Memory B cell (primary cell): ENCODE measurements at regions not wholly inside any gene's neighbourhood (a gene's known extent, or its start where the extent isn't known, plus 50 kb on each side); places are given as distances from the start of the nearest gene placed in this dataset.
"Not testable (repeated sequence)": the region's sequence is repeated elsewhere in the genome, so short reads cannot be mapped to it uniquely, and the experiment has no call there.

Experiments
- ATAC-seq: fragments of 150-1000 bp; cut with Tn5 transposase; 2 replicates; pipeline ENCODE4 v1.10.0; 2021; ENCODE audit warnings: low read depth, mild to moderate bottlenecking, moderate library complexity
- DNase-seq, 2 donors: peaks; one replicate each; pipeline ENCODE4 v3.0.0; 2022; ENCODE audit warnings: low spot score in 2 of 2
- H3K27ac Mint-ChIP-seq: one replicate; pipeline ENCODE4 v1.8.0; 2022; ENCODE audit warnings: mild to moderate bottlenecking, moderate library complexity, mixed read lengths
- H3K27me3 Mint-ChIP-seq: one replicate; pipeline ENCODE4 v1.8.0; 2022; ENCODE audit warnings: mixed read lengths
- H3K36me3 Mint-ChIP-seq: one replicate; pipeline ENCODE4 v1.8.0; 2022; ENCODE audit warnings: mild to moderate bottlenecking, mixed read lengths
- H3K4me1 Mint-ChIP-seq: one replicate; pipeline ENCODE4 v1.8.0; 2022; ENCODE audit warnings: mixed read lengths
- H3K4me3 Mint-ChIP-seq: one replicate; pipeline ENCODE4 v1.8.0; 2022; ENCODE audit warnings: mild to moderate bottlenecking, moderate library complexity, mixed read lengths
- H3K9me3 Mint-ChIP-seq: one replicate; pipeline ENCODE4 v1.8.0; 2022; ENCODE audit warnings: mixed read lengths

DNA sequence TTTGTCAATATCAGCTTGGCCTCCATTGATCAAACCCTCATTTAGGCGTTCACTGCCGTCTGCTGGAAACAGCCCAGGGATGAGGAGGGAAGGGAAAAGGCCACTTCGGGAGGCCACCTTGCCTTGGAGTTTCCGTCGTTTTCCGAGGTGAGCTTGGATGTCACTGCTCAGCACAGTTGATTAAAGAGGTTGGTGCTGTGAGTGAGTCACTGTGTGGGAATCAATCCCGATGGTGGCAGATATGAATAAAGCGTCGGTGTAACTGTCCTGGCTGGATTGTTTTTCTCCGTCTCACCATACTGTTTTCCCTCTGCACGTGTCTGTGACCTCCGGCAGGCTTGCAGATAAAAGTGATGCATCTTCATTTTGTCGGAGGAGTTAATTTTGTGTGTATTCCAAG lies 148.1 kb downstream of the NPIPA7 start:
- H3K4me1 Mint-ChIP-seq, H3K4me3 Mint-ChIP-seq, DNase-seq, H3K27ac Mint-ChIP-seq, H3K9me3 Mint-ChIP-seq, H3K27me3 Mint-ChIP-seq, ATAC-seq, H3K36me3 Mint-ChIP-seq: not testable (repeated sequence)

- DNase-seq, H3K4me3 Mint-ChIP-seq, H3K36me3 Mint-ChIP-seq, H3K27me3 Mint-ChIP-seq, H3K4me1 Mint-ChIP-seq, H3K9me3 Mint-ChIP-seq, ATAC-seq, H3K27ac Mint-ChIP-seq: not testable (repeated sequence)
Measured at GRCh38 chr16:16530744-16531143, 151.8 kb downstream of the NPIPA7 start.

GRCh38 chr16:16535565-16535964 lies 156.6 kb downstream of the NPIPA7 start:
- DNase-seq, H3K9me3 Mint-ChIP-seq, H3K4me1 Mint-ChIP-seq, H3K27me3 Mint-ChIP-seq, H3K36me3 Mint-ChIP-seq, H3K4me3 Mint-ChIP-seq, H3K27ac Mint-ChIP-seq, ATAC-seq: not testable (repeated sequence)

DNA sequence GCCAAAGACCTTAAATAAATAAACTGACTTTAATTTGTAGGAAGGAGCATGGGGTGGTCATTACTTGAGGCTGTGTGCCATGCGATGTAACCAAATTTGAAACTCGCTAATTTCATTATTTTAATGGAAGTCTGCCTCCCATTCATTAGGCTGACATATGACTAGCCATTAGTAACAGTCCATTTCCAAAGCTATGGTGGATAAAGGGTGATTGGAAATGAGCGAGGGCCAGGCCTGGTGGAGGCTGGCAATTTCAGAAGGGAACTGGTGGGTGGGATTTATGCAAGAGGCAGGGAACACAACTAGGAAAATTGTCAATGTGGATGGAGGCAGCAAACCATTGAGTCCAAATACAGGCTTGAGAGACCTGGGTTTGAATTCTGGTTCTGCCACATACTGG lies 157.2 kb downstream of the NPIPA7 start:
- not testable (repeated sequence) for DNase-seq, ATAC-seq, H3K27me3 Mint-ChIP-seq, H3K4me3 Mint-ChIP-seq, H3K27ac Mint-ChIP-seq, H3K9me3 Mint-ChIP-seq, H3K4me1 Mint-ChIP-seq, H3K36me3 Mint-ChIP-seq

DNA sequence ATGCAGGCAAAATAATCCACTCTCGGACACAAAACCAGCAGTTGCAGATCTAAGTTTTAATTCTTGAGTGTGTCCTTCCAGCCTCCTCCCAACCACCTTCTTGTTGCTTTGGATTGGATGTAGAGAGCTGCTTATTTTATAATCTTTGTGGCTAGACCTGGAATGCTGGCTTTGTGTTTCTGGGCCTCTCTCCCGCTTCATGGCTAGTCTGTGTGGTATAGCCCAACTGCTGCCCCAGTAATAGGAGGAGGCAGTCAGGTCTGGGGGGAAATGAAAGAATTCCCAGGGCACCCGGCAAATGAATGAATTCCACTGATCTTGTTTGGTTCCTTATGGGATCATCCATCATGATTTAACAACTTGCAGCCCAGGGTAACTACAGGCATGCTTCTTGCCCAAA lies 170.8 kb downstream of the NPIPA7 start:
- not testable (repeated sequence) for H3K27ac Mint-ChIP-seq, DNase-seq, ATAC-seq, H3K4me1 Mint-ChIP-seq, H3K4me3 Mint-ChIP-seq, H3K36me3 Mint-ChIP-seq, H3K27me3 Mint-ChIP-seq, H3K9me3 Mint-ChIP-seq

DNA sequence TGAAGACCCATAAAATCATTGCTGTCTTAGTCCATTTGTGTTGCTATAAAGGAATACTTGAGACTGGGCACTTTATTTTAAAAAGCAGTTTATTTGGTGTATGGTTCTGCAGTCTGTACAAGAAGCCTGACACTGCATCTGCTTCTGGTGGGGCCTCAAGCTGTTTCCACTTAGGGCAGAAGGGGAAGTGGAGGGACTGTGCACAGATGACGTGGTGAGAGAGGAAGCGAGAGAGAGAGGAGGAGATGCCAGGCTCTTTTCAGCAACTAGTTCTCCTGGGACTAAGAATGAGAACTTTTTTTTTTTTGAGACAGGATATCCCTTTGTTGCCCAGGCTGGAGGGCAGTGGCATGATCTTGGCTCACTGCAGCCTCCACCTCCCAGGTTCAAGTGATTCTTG lies 171.9 kb downstream of the NPIPA7 start:
- H3K36me3 Mint-ChIP-seq, DNase-seq, H3K27ac Mint-ChIP-seq, H3K4me1 Mint-ChIP-seq, H3K4me3 Mint-ChIP-seq, H3K27me3 Mint-ChIP-seq, H3K9me3 Mint-ChIP-seq, ATAC-seq: not testable (repeated sequence)

GRCh38 chr16:16552819-16553340 lies 173.9 kb downstream of the NPIPA7 start:
- ATAC-seq, H3K4me1 Mint-ChIP-seq, DNase-seq: not testable (repeated sequence)

GRCh38 chr16:16559179-16559740 lies 180.3 kb downstream of the NPIPA7 start:
- not testable (repeated sequence) for ATAC-seq, H3K4me3 Mint-ChIP-seq, H3K27ac Mint-ChIP-seq, H3K27me3 Mint-ChIP-seq, H3K9me3 Mint-ChIP-seq, H3K36me3 Mint-ChIP-seq, DNase-seq, H3K4me1 Mint-ChIP-seq

More at GRCh38 chr16:16552819-16553340, 173.9 kb downstream of the NPIPA7 start:
- not testable (repeated sequence) for H3K27me3 Mint-ChIP-seq, H3K27ac Mint-ChIP-seq, H3K9me3 Mint-ChIP-seq, H3K36me3 Mint-ChIP-seq, H3K4me3 Mint-ChIP-seq

DNA sequence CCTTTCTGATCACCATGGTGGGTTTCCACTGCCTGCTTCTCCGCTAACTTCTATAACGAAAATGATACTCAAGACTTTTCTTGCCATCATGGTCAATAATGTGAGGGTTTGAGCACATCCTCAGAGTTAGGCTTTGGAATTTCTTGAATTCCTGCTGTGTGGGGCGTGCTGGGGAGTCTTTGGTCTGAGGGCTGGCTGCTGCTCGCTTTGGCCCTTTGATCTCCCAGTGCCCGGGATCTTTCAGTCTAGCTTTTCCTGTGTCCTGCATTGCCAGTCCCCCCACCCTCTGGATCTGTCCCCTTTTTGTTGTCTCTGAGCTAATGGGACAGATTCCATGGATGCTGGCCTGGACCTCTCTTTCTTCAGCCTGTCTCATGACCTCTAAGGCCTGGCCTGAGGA lies 182.6 kb downstream of the NPIPA7 start:
- not testable (repeated sequence) for H3K4me1 Mint-ChIP-seq, H3K9me3 Mint-ChIP-seq, DNase-seq, H3K4me3 Mint-ChIP-seq, H3K27ac Mint-ChIP-seq, ATAC-seq, H3K27me3 Mint-ChIP-seq, H3K36me3 Mint-ChIP-seq

GRCh38 chr16:16563962-16564361 lies 185.0 kb downstream of the NPIPA7 start:
- H3K36me3 Mint-ChIP-seq, H3K9me3 Mint-ChIP-seq, DNase-seq, H3K27ac Mint-ChIP-seq, ATAC-seq, H3K27me3 Mint-ChIP-seq, H3K4me3 Mint-ChIP-seq, H3K4me1 Mint-ChIP-seq: not testable (repeated sequence)

- not testable (repeated sequence) for H3K27ac Mint-ChIP-seq, H3K36me3 Mint-ChIP-seq, H3K9me3 Mint-ChIP-seq, H3K27me3 Mint-ChIP-seq, ATAC-seq, DNase-seq, H3K4me3 Mint-ChIP-seq, H3K4me1 Mint-ChIP-seq
Measured at GRCh38 chr16:16565326-16565725, 186.4 kb downstream of the NPIPA7 start.

- H3K27me3 Mint-ChIP-seq, H3K9me3 Mint-ChIP-seq, DNase-seq, H3K27ac Mint-ChIP-seq, H3K4me1 Mint-ChIP-seq, ATAC-seq, H3K36me3 Mint-ChIP-seq, H3K4me3 Mint-ChIP-seq: not testable (repeated sequence)
Measured at GRCh38 chr16:16570055-16570454, 191.1 kb downstream of the NPIPA7 start.

DNA sequence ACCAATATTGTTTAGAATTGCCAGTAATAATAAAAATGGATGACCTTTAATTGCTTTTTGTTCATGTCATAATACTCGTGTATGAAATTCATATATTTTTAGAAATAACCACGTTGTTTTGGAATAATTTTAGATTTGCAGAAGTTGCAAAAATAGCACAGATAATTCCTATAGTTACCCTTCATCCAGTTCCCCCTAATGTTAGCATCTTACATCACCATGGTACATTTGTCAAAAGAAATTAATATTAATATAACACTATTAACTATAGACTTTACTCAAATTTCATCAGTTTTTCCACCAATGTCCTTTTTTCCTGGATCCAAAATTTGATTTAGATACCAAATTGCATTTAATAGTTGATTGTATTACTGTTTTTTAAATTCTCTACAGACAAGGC lies 191.9 kb downstream of the NPIPA7 start:
- ATAC-seq: not testable (repeated sequence)

GRCh38 chr16:16572130-16572774 lies 193.3 kb downstream of the NPIPA7 start:
- not testable (repeated sequence) for ATAC-seq, H3K27me3 Mint-ChIP-seq, H3K36me3 Mint-ChIP-seq, DNase-seq, H3K4me1 Mint-ChIP-seq, H3K4me3 Mint-ChIP-seq, H3K27ac Mint-ChIP-seq, H3K9me3 Mint-ChIP-seq

More for the DNA sequence above, 191.9 kb downstream of the NPIPA7 start:
- H3K4me3 Mint-ChIP-seq, H3K27ac Mint-ChIP-seq, DNase-seq, H3K27me3 Mint-ChIP-seq, H3K4me1 Mint-ChIP-seq, H3K36me3 Mint-ChIP-seq, H3K9me3 Mint-ChIP-seq: not testable (repeated sequence)

- not testable (repeated sequence) for H3K27ac Mint-ChIP-seq, DNase-seq, ATAC-seq, H3K4me1 Mint-ChIP-seq, H3K4me3 Mint-ChIP-seq, H3K27me3 Mint-ChIP-seq, H3K9me3 Mint-ChIP-seq, H3K36me3 Mint-ChIP-seq
Measured at GRCh38 chr16:16577062-16577461, 198.1 kb downstream of the NPIPA7 start.
